ENCODE measurements at regions not wholly inside any gene's neighbourhood (a gene's known extent, or its start where the extent isn't known, plus 50 kb on each side); places are given as distances from the start of the nearest gene placed in this dataset.
"Not testable (repeated sequence)": the region's sequence is repeated elsewhere in the genome, so short reads cannot be mapped to it uniquely, and the experiment has no call there.

GRCh38 chr14:40986655-40987054, 620.0 kb upstream of the LRFN5 start:
- intact Hi-C loops (cut with micrococcal nuclease), result no loop called here
- H3K9me3 Mint-ChIP-seq, result peaks cover 12 to 27% of the 10 kb centered on the region in 2 donors
- Histone ChIP-seq H3K4me1 (ENCODE audit: control insufficient read depth, insufficient read depth, low read length) (no peaks in the 10 kb centered on the region), H3K27ac (ENCODE audit: low read length) (no peak overlapping the region), H3K4me3 (ENCODE audit: low read length) (no peak overlapping the region), H3K27me3 (ENCODE audit: control insufficient read depth, insufficient read depth, low read length) (no peaks in the 10 kb centered on the region), H3K36me3 (ENCODE audit: control insufficient read depth, insufficient read depth, low read length) (no peaks in the 10 kb centered on the region), H3K9me3 (ENCODE audit: control insufficient read depth, insufficient read depth, low read length) (peaks cover 3% of the 10 kb centered on the region)
- no peak for DNase-seq
- H3K27me3 Mint-ChIP-seq (ENCODE audit: low read depth in 2 of 2), result no peaks in the 10 kb centered on the region
- H3K36me3 Mint-ChIP-seq, result peaks cover 23% of the 10 kb centered on the region
- 85% methylated on average over 1 of the region's 1 CpG for WGBS (ENCODE audit: insufficient coverage)
- no peaks in the 10 kb centered on the region for H3K4me1 Mint-ChIP-seq
- ATAC-seq, result no peak
- TF ChIP-seq, protein P1, sequence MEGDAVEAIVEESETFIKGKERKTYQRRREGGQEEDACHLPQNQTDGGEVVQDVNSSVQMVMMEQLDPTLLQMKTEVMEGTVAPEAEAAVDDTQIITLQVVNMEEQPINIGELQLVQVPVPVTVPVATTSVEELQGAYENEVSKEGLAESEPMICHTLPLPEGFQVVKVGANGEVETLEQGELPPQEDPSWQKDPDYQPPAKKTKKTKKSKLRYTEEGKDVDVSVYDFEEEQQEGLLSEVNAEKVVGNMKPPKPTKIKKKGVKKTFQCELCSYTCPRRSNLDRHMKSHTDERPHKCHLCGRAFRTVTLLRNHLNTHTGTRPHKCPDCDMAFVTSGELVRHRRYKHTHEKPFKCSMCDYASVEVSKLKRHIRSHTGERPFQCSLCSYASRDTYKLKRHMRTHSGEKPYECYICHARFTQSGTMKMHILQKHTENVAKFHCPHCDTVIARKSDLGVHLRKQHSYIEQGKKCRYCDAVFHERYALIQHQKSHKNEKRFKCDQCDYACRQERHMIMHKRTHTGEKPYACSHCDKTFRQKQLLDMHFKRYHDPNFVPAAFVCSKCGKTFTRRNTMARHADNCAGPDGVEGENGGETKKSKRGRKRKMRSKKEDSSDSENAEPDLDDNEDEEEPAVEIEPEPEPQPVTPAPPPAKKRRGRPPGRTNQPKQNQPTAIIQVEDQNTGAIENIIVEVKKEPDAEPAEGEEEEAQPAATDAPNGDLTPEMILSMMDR (IDR thresholded peaks at IDR 0.05), result no peak
- no peak overlapping the region for H3K4me3 Mint-ChIP-seq
- H3K27ac Mint-ChIP-seq, result no peak overlapping the region

DNA sequence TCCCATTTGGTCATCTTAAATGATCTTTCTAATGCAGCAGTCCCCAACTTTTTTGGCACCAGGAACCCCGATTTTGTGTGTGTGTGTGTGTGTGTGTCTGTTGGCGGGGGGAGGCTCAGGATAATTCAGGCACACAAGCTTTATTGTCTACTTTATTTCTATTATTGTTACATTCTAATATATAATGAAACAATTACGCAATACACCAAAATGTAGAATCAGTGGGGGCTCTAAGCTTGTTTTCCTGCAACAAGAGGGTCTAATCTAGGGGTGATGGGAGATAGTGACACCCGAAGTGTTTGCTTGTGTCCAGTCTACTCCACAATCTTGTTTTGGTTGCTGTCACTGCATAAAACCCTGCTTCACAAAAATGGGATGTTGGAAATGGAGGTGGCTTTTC, 621.1 kb upstream of the LRFN5 start:
- no peak overlapping the region for H3K4me3 Mint-ChIP-seq
- no peaks in the 10 kb centered on the region for H3K4me1 Mint-ChIP-seq
- WGBS (ENCODE audit: insufficient coverage), result 43% methylated on average over 2 of the region's 4 CpGs
- Histone ChIP-seq H3K4me1 (ENCODE audit: control insufficient read depth, insufficient read depth, low read length) (no peaks in the 10 kb centered on the region), H3K4me3 (ENCODE audit: low read length) (no peak overlapping the region), H3K27me3 (ENCODE audit: control insufficient read depth, insufficient read depth, low read length) (no peaks in the 10 kb centered on the region), H3K27ac (ENCODE audit: low read length) (no peak overlapping the region), H3K9me3 (ENCODE audit: control insufficient read depth, insufficient read depth, low read length) (peaks cover 3% of the 10 kb centered on the region), H3K36me3 (ENCODE audit: control insufficient read depth, insufficient read depth, low read length) (no peaks in the 10 kb centered on the region)
- TF ChIP-seq, protein P1 (IDR thresholded peaks at IDR 0.05), result no peak
- peaks cover 13 to 26% of the 10 kb centered on the region in 2 donors for H3K9me3 Mint-ChIP-seq
- peaks cover 23% of the 10 kb centered on the region for H3K36me3 Mint-ChIP-seq
- no peak overlapping the region for H3K27ac Mint-ChIP-seq
- DNase-seq, result no peak
- no peak for ATAC-seq
- no peaks in the 10 kb centered on the region for H3K27me3 Mint-ChIP-seq (ENCODE audit: low read depth in 2 of 2)
- intact Hi-C loops (cut with micrococcal nuclease), result no loop called here

- intact Hi-C loops (cut with micrococcal nuclease), result no loop called here
- Histone ChIP-seq H3K4me3 (ENCODE audit: low read length) (no peak overlapping the region), H3K27me3 (ENCODE audit: control insufficient read depth, insufficient read depth, low read length) (no peaks in the 10 kb centered on the region), H3K9me3 (ENCODE audit: control insufficient read depth, insufficient read depth, low read length) (peaks cover 3% of the 10 kb centered on the region), H3K4me1 (ENCODE audit: control insufficient read depth, insufficient read depth, low read length) (no peaks in the 10 kb centered on the region), H3K27ac (ENCODE audit: low read length) (no peak overlapping the region), H3K36me3 (ENCODE audit: control insufficient read depth, insufficient read depth, low read length) (no peaks in the 10 kb centered on the region)
- TF ChIP-seq, protein P1 (IDR thresholded peaks at IDR 0.05), result no peak
- Mint-ChIP-seq H3K27me3 (ENCODE audit: low read depth in 2 of 2) (no peaks in the 10 kb centered on the region), H3K36me3 (peaks cover 19% of the 10 kb centered on the region), H3K9me3 (peaks cover 9 to 14% of the 10 kb centered on the region in 2 donors), H3K4me1 (no peaks in the 10 kb centered on the region), H3K4me3 (no peak overlapping the region), H3K27ac (no peak overlapping the region)
- DNase-seq, result no peak
- no peak for ATAC-seq
- 100% methylated on average over 1 of the region's 3 CpGs for WGBS (ENCODE audit: insufficient coverage)
Measured at GRCh38 chr14:40983604-40984003, 623.1 kb upstream of the LRFN5 start.

DNA sequence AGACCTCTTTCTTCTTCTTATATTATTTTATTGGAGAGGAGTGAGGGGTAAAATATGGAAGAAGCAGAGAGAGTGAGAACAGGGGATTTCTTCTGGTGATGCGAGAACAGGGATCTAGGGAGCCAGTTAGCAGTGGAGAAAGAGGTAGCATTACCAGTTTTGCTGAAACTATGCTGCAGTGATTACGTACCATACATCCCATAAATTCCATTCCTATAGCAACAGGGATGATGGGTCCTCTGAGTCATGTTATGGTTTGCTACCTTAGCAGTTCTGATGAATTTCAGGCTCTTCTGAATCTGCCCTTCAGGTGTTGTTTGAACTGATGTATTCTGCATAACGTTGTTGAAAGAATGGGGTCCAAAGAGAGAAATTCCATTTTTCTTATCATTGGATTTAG, 625.4 kb upstream of the LRFN5 start:
- WGBS (ENCODE audit: insufficient coverage), result 81% methylated on average over 3 of the region's 3 CpGs
- ATAC-seq, result no peak
- H3K27me3 Mint-ChIP-seq (ENCODE audit: low read depth in 2 of 2), result no peaks in the 10 kb centered on the region
- no peak overlapping the region for H3K27ac Mint-ChIP-seq
- no peaks in the 10 kb centered on the region for H3K27me3 ChIP-seq (ENCODE audit: control insufficient read depth, insufficient read depth, low read length)
- no peaks in the 10 kb centered on the region for H3K36me3 ChIP-seq (ENCODE audit: control insufficient read depth, insufficient read depth, low read length)
- peaks cover 3% of the 10 kb centered on the region for H3K9me3 ChIP-seq (ENCODE audit: control insufficient read depth, insufficient read depth, low read length)
- no peak overlapping the region for H3K4me3 Mint-ChIP-seq
- H3K27ac ChIP-seq (ENCODE audit: low read length), result no peak overlapping the region
- no peak for DNase-seq
- peaks cover 13% of the 10 kb centered on the region for H3K36me3 Mint-ChIP-seq
- H3K4me1 ChIP-seq (ENCODE audit: control insufficient read depth, insufficient read depth, low read length), result no peaks in the 10 kb centered on the region
- TF ChIP-seq, protein P1 (IDR thresholded peaks at IDR 0.05), result no peak
- no peak overlapping the region for H3K4me3 ChIP-seq (ENCODE audit: low read length)
- no peaks in the 10 kb centered on the region for H3K4me1 Mint-ChIP-seq
- H3K9me3 Mint-ChIP-seq, result peaks cover 6 to 14% of the 10 kb centered on the region in 2 donors
- intact Hi-C loops (cut with micrococcal nuclease), result no loop called here

GRCh38 chr14:40960257-40960656, 646.4 kb upstream of the LRFN5 start:
- H3K4me3 ChIP-seq (ENCODE audit: low read length); ATAC-seq; H3K27ac Mint-ChIP-seq; H3K4me3 Mint-ChIP-seq; H3K36me3 Mint-ChIP-seq; H3K27me3 Mint-ChIP-seq (ENCODE audit: low read depth in 2 of 2); H3K27me3 ChIP-seq (ENCODE audit: control insufficient read depth, insufficient read depth, low read length); H3K4me1 Mint-ChIP-seq; H3K4me1 ChIP-seq (ENCODE audit: control insufficient read depth, insufficient read depth, low read length); H3K36me3 ChIP-seq (ENCODE audit: control insufficient read depth, insufficient read depth, low read length); intact Hi-C loops (cut with micrococcal nuclease); DNase-seq; H3K27ac ChIP-seq (ENCODE audit: low read length): not testable (repeated sequence)
- peaks cover 13 to 15% of the 10 kb centered on the region in 2 donors for H3K9me3 Mint-ChIP-seq
- peaks cover 17% of the 10 kb centered on the region for H3K9me3 ChIP-seq (ENCODE audit: control insufficient read depth, insufficient read depth, low read length)
- 51% methylated on average over 2 of the region's 2 CpGs for WGBS (ENCODE audit: insufficient coverage)
